ENCODE measurements at regions not wholly inside any gene's neighbourhood (a gene's known extent, or its start where the extent isn't known, plus 50 kb on each side); places are given as distances from the start of the nearest gene placed in this dataset.

GRCh38 chr17:68775318-68775717 is 174.2 kb upstream of the FAM20A start:
- TF ChIP-seq CTCF (IDR thresholded peaks at IDR 0.05) (no peak), POLR2A (IDR thresholded peaks at IDR 0.05) (no peak)

Data from sigmoid colon (tissue), 3 donors.